GM08714 (cell line): ENCODE measurements at regions not wholly inside any gene's neighbourhood (a gene's known extent, or its start where the extent isn't known, plus 50 kb on each side); places are given as distances from the start of the nearest gene placed in this dataset.
"Not testable (repeated sequence)": the region's sequence is repeated elsewhere in the genome, so short reads cannot be mapped to it uniquely, and the experiment has no call there.

Experiments
- H3K4me3 ChIP-seq: fragments of 200-500 bp; sonication (Bioruptor generic); 2 replicates; pipeline ENCODE4 v1.5.1; 2014; ENCODE audit warnings: mild to moderate bottlenecking, low read length, inconsistent platforms
- ZNF274 ChIP-seq: IDR thresholded peaks from 2 replicates; pipeline ENCODE4 v1.6.1; 2012; ENCODE audit warnings: mild to moderate bottlenecking, low read depth, low read length

DNA sequence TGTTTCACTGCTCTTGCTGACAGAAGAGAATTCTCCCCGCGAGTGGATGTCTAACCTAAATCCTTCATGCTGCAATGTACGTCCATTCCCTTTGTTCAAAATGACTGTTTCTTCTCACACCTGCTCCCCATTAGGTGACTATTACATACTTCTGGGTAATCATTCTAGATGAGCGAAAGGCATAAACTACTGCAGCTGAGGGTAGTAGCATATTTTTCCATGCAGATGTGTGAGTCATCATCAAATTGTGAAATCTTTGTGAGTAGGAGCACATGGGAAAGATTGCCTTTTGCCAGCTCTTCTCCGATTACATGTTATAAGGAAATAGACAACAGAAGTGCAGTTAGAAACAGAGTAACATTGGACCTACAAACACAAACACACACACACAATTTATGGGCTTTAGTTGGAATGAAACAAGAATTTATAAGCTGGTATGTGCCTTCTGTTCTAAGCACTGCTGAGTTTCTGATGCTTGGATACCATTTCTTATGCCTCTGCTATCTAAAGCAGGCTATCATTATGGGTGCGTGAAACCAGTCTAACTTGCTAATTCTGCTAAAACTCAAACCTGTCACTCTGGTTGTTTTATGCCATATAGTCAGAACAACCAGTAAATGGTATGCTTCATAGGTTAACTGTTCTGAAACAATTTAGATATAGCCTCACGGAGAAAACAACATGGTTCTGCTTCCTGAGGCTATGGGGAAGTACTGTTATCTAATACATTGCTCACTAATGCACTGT, 346.9 kb upstream of the PSMD7 start:
- no peak overlapping the region for H3K4me3 ChIP-seq
- TF ChIP-seq ZNF274, result no peak

DNA sequence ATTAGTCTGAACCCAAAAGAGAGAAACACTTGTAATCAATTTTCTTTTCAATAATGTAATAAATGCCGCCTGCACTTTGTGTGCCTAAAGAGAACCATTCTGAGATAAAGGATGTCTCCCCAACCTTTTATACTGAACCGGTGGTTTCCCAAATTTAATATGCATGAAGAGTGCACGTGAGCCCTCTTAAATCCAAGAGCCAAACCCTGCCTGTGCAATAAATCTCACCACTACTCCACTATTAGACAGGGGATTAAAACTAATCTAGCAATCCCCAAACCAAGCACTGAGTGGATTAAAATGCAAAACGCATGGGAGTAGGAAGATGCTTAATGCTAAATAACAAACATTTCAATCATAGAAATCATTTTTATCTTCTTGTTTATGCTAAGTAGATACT, 351.0 kb upstream of the PSMD7 start:
- no peak overlapping the region for H3K4me3 ChIP-seq
- TF ChIP-seq ZNF274, result no peak

DNA sequence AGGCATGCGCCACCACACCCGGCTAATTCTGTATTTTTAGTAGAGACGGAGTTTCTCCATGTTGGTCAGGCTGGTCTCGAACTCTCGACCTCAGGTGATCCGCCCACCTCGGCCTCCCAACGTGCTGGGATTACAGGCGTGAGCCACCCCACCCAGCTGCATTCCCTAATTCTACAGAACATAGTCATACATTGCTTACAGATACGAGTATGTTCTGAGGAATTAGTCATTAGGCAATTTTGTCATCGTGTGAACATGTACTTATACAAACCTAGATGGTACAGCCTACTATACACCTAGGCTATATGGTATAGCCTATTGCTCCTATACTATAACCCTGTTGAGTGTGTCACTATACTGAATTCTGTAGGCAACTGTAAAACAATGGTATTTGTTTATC, 353.4 kb upstream of the PSMD7 start:
- not testable (repeated sequence) for H3K4me3 ChIP-seq

DNA sequence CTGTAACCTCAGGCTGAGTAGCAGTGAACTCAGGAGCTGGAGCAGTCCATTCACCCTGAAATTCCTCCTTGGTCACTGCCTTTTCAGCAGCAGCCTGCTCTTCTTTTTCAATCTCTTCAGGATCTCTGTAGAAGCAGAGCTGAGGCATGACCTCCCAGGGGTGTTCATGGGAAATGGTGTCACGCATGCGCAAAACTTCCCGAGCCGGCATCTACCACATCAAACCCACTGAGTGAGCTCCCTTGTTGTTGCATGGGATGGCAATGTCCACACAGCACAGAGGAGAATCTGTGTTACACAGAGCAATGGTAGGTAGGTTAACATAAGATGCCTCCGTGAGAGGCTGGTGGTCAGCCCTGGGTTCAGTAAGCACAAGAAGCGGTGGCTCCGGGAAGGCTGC, 355.8 kb upstream of the PSMD7 start:
- not testable (repeated sequence) for H3K4me3 ChIP-seq

DNA sequence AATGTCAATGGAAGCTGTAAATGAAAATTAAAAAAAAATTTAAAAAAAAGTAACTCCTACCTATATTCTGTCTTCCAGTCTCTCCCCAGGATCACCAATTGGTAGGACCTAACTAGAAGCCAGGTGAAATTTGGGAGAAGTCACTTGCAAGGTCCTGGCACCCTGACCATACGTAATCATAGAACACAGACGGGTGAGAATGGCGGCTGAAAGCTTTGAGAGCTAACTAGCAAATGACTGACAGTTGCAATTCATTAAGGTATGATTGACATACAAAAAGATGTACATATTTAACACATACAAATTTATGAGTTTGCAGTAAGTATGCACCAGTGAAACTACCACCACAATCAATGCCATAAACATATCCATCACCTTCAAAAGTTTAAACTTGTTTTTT, 372.7 kb upstream of the PSMD7 start:
- no peak for TF ChIP-seq ZNF274
- H3K4me3 ChIP-seq, result no peak overlapping the region

DNA sequence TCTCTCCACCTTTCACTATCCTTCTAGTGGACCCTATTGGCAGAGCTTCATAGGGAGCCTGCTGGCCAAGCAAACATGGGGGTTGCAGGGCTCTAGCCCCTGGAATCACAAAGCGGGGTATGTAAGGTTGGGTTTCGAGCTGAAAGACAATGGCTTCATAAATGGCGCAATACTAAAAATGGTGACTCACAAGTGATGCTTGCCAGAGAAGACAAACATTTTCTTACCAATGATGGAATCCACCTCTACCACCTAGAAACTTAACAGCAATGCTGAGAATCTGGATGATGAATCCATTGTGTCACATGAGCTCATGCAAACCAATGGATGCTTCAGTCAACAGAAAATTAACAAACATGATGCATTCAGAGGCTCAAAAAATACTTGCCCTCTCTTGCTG, 375.3 kb upstream of the PSMD7 start:
- no peak for TF ChIP-seq ZNF274
- H3K4me3 ChIP-seq, result no peak overlapping the region

DNA sequence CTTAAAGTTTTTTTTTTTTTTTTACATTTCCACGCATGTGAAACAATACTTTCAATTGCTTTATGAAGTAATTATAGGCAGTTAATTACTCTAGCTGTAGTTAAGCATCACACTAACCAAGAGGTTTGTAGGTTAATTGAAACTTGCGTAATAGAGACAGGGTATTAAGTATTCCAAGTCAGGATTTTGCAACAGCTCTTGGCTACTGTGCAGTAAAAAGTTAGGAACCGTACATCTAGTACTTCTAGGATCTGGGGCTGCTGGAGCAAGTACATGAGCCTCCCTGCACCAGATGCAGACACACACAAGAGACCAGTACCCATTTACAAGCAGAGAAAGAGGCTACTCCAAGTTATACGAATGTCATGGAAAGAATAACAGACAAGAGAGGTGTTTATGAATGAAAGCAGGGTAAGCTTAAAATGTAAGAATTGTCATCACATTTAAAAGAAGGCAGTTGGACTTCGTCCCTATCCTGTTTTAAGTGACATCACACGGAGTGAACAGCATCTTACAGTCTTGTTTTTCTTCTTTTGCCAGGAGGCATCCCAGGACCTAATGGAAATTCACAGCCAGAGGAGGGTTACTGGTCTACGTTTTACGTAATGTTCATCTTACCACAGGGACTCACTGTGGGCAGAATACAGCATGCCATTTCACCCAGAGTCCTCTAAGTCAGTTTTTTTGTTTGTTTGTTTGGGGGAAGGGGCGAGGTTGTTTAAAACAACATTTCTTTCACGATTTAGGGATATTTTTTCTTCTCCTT, 379.6 kb upstream of the PSMD7 start:
- TF ChIP-seq ZNF274, result no peak

DNA sequence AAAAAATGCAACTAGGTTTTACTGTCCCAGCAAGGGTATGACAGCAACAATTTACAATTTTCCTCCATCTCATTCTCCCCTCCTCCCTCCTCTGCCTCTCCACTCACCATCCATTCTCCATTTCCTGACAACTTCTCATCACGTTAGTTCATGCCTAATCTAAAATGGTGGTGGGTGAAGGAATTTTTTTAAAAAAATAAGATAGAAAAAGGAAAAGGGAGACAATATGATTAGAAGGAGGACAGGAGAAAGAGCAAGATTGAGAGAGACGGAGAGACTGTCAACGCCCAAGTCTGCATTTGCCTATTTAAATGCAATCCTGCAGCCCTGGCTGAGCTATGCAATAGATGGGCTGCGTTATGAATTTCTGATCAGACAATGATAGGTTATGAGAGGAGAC, 380.7 kb upstream of the PSMD7 start:
- TF ChIP-seq ZNF274, result no peak
- H3K4me3 ChIP-seq, result no peak overlapping the region

More for the DNA sequence above, 379.6 kb upstream of the PSMD7 start:
- H3K4me3 ChIP-seq, result no peak overlapping the region

DNA sequence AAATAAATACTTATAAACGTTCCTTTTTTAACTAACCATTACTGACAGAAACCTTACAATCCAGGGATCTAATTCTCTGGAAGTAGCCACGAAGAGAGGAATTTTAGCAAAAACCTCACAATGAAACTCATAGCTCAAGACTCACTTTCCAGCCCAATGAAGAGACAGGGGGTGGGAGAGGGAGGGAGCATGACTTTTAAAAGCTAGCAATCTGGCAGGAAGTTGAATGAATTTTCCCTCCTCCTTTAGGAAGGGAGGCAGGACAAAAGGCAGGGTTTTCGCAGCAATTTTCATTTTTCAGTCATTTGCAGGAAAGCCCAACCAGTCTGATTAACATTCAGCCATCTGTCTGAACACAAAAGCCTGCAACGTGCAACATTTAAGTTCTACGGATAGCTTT, 381.5 kb upstream of the PSMD7 start:
- TF ChIP-seq ZNF274, result no peak
- no peak overlapping the region for H3K4me3 ChIP-seq

DNA sequence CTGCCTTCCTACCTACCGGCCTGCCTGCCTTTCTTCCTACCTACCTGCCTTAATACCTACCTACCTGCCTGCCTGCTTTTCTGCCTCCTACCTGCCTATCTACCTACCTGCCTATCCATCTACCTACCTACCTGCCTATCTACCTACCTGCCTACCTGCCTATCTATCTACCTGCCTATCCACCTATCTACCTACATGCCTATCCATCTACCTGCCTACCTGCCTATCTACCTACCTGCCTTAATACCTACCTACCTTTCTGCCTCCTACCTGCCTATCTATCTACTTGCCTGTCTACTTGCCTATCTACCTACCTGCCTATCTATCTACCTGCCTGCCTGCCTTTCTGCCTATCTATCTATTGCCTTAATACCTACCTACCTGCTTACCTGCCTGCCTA, 383.8 kb upstream of the PSMD7 start:
- TF ChIP-seq ZNF274, result no peak
- H3K4me3 ChIP-seq, result no peak overlapping the region

DNA sequence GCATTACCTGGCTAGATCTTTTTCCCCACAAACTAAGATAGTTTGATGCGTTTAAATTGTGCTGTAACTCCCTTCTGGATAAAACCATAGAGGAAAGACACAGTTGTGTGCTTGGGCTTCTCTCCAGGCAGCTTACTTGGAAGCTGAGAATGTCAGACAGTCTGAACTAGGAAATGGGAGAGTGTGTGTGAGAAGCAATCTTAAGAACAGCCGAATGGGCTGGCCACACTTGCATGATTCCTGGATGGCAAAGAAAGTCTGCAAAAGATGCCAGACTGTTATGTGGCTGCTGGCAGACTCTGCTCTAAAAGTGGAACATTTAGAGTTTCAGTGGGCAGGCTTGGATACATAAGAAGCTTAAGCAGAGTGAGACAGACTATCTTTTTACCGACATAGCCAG, 384.3 kb upstream of the PSMD7 start:
- no peak overlapping the region for H3K4me3 ChIP-seq
- TF ChIP-seq ZNF274, result no peak

DNA sequence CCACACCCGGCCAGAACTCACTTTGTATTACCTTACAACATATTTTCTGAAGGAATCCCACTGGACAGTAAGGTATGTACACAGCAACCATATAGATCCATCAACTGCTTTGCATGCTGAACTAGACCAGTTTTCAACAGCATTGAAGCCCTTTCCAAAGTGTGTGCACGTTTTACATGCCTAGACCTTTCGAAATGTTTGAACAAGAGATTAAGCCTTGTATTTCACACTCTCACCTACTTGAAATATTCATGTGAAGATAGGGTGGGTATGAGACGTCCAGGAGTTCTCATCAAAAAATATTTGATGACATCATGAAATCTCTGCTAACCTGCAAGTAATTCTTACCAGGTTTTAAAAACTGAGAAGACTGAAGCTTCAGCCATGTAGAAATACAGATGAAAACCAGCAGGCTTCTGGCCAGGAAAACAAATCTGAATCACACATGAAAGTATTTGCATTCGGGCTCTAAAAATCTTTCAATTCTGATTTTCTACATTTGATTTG, 387.0 kb upstream of the PSMD7 start:
- no peak for TF ChIP-seq ZNF274
- no peak overlapping the region for H3K4me3 ChIP-seq

DNA sequence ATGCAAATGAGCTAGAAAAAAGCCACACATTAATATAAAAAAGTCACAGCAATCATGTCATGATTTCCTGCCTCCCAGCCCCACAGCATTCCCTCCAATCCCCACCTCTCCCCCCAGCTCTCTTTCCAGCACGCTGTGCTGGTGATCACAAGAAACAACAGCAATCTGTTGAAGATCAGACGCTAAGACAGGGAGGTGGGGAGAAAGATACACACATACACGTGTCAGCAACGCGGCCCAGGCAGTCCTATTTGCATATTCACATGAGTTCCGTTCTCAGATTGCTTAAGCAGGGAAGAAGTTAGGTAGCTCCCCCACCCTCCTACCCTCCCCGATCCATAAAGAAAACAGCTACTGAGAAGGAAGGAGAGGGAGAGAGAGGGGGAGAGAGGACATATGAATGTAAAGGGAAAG, 405.5 kb upstream of the PSMD7 start:
- no peak overlapping the region for H3K4me3 ChIP-seq

DNA sequence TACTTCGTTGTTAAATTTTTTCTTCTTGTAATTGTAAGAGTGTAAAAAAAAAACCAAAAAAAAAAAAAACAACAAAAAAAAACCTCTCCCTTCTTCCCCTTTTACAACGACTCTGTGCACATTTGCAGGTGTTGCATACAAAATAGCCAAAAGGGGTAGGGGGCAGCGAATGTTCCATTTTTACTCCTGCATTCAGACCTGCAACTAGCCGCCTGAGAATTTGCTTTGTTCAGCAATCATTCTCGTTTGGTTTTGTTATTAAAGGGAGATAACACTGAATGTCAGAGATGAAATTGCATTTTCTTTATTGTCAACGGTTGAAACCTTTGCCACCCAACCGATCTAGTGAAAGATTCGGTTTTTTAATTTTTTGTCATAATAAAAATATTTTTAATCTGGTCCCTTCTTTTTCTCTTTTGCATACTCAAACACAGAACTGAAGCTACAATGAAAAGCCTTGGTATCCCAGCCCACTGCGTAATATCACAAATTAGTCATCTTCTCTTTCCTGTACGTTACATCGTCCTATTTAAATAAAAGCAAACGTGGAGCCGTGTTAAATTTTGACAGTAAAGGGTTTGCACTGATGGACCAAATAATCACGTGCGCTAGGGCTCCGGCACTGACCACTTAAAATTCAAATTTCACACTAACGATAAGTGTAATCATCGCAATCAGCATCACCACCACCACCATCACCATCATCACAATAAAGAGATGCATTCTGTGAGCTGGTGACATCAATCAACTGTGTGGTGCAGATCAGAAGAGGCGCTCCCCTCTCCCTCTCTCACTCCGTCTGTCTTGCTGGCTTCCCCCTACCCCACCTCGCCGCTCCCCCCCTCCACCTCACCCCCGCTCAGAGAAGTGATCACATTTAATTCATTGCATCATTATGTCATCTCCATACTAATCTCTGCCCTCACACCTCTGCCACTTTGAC, 406.2 kb upstream of the PSMD7 start:
- no peak for TF ChIP-seq ZNF274
- no peak overlapping the region for H3K4me3 ChIP-seq

More for the DNA sequence above, 405.5 kb upstream of the PSMD7 start:
- TF ChIP-seq ZNF274, result no peak
